Endothelial cell of umbilical vein (primary cell): ENCODE measurements at regions not wholly inside any gene's neighbourhood (a gene's known extent, or its start where the extent isn't known, plus 50 kb on each side); places are given as distances from the start of the nearest gene placed in this dataset.

Source experiments
- BruUV-seq: library from RNA; stranded (reverse); fragments of 400-500 nt; replicated peaks from 2 replicates; lab custom pipeline; 2021; lab: Mats Ljungman, UMichigan
- CTCF ChIA-PET: fragments of 300-600, 350-600 bp; sonication (Branson Sonifier 250); formaldehyde crosslinking; loops from one replicate; lab custom pipeline; 2021; ENCODE audit warnings: antibody characterized with exemption, inconsistent platforms; lab: Charles Lee
- POLR2A ChIA-PET: fragments of 300-600, 350-600 bp; sonication (Branson Sonifier 250); formaldehyde crosslinking; loops from one replicate; lab custom pipeline; 2021; ENCODE audit warnings: antibody characterized with exemption, inconsistent platforms; lab: Charles Lee
- DNase-seq: peaks from one replicate; pipeline ENCODE4 v3.0.0-alpha.2; 2011; ENCODE audit warnings: low read depth, low spot score
- FAIRE-seq: peaks from 2 replicates; lab custom pipeline; 2011; peaks lifted over from hg19 to GRCh38; lab: Jason Lieb, UNC
- H2AFZ ChIP-seq: 2 replicates; pipeline ENCODE4 v1.6.0; 2012; ENCODE audit warnings: low read depth, low read length, control low read depth, inconsistent platforms
- H3K27ac ChIP-seq: 2 replicates; pipeline ENCODE4 v1.5.1; 2011; ENCODE audit warnings: low read depth, mild to moderate bottlenecking, control low read depth, low read length, moderate library complexity; ENCODE audit not compliant: insufficient read depth
- H3K27me3 ChIP-seq, 2 experiments: 2 replicates each; pipeline versions ENCODE4 v1.6.0 to v1.6.1; 2011; ENCODE audit warnings: low read length in 2 of 2, mixed read lengths in 1 of 2; ENCODE audit not compliant: control insufficient read depth in 2 of 2, insufficient read depth in 2 of 2
- H3K36me3 ChIP-seq, 2 experiments: 2 replicates in 1 of 2; 3 replicates in 1 of 2; pipeline ENCODE4 v1.5.1; 2011; ENCODE audit warnings: low read length in 2 of 2, mild to moderate bottlenecking in 1 of 2, moderate library complexity in 1 of 2; ENCODE audit not compliant: control insufficient read depth in 2 of 2, insufficient read depth in 2 of 2; ENCODE audit errors: extremely low read depth in 1 of 2
- H3K4me1 ChIP-seq: 3 replicates; pipeline ENCODE4 v1.5.1; 2011; ENCODE audit warnings: mild to moderate bottlenecking, low read length; ENCODE audit not compliant: control insufficient read depth, insufficient read depth; ENCODE audit errors: extremely low read depth
- H3K4me2 ChIP-seq: 2 replicates; pipeline ENCODE4 v1.6.1; 2011; ENCODE audit warnings: low read length, control low read depth, mixed read lengths; ENCODE audit not compliant: insufficient read depth
- H3K4me3 ChIP-seq, 3 experiments: fragments of 200-600 bp in 1 of 3; sonication (generic), shearing (Covaris generic) in 1 of 3; replicated peaks in 1 of 3; 2 replicates each; pipeline ENCODE4 v1.5.1; 2011 to 2016; ENCODE audit warnings: control low read depth in 3 of 3, low read length in 3 of 3, mild to moderate bottlenecking in 2 of 3, inconsistent platforms in 1 of 3, low read depth in 1 of 3, moderate library complexity in 1 of 3; ENCODE audit not compliant: insufficient read depth in 1 of 3
- H3K79me2 ChIP-seq: 2 replicates; pipeline ENCODE4 v1.6.0; 2012; ENCODE audit warnings: low read length, inconsistent platforms; ENCODE audit not compliant: control insufficient read depth, insufficient read depth
- H3K9ac ChIP-seq: replicated peaks from 2 replicates; pipeline ENCODE3; 2011; ENCODE audit warnings: low read length, control low read depth; ENCODE audit not compliant: insufficient read depth; ENCODE audit errors: extremely low read depth
- H3K9me1 ChIP-seq: replicated peaks from 3 replicates; pipeline ENCODE4 v1.6.0; 2011; ENCODE audit warnings: mild to moderate bottlenecking, low read length; ENCODE audit not compliant: control insufficient read depth, insufficient read depth; ENCODE audit errors: extremely low read depth
- H3K9me3 ChIP-seq: replicated peaks from 2 replicates; pipeline ENCODE4 v1.5.1; 2012; ENCODE audit warnings: low read length, inconsistent platforms; ENCODE audit not compliant: control insufficient read depth, insufficient read depth
- H4K20me1 ChIP-seq: replicated peaks from 2 replicates; pipeline ENCODE3; 2011; ENCODE audit warnings: mild to moderate bottlenecking, low read length; ENCODE audit not compliant: control insufficient read depth, insufficient read depth; ENCODE audit errors: extremely low read depth
- CTCF ChIP-seq, 2 donors: IDR thresholded peaks; 1 replicate in 1 of 2; 2 replicates in 1 of 2; pipeline ENCODE4 v1.5.1; 2011; ENCODE audit warnings: low read length in 2 of 2, mild to moderate bottlenecking in 2 of 2, moderate library complexity in 2 of 2, control low read depth in 1 of 2, inconsistent platforms in 1 of 2, low read depth in 1 of 2; ENCODE audit not compliant: insufficient read depth in 1 of 2; ENCODE audit errors: extremely low read depth in 1 of 2
- EZH2 ChIP-seq: IDR thresholded peaks from 2 replicates; pipeline ENCODE4 v1.6.1; 2012; ENCODE audit warnings: borderline replicate concordance, low read depth, mild to moderate bottlenecking, moderate library complexity, low read length, inconsistent platforms; ENCODE audit not compliant: severe bottlenecking
- FOS ChIP-seq: IDR thresholded peaks from 2 replicates; pipeline ENCODE4 v1.6.1; 2011; ENCODE audit warnings: mild to moderate bottlenecking, low read length, moderate library complexity, borderline replicate concordance; ENCODE audit not compliant: insufficient read depth
- GATA2 ChIP-seq: IDR thresholded peaks from 2 replicates; pipeline ENCODE4 v1.7.0; 2011; ENCODE audit warnings: low read depth, mild to moderate bottlenecking, moderate library complexity, mixed read lengths, low read length; ENCODE audit not compliant: insufficient read length, insufficient read depth
- JUN ChIP-seq: IDR thresholded peaks from 2 replicates; pipeline ENCODE4 v1.6.1; 2011; ENCODE audit warnings: borderline replicate concordance, low read depth; ENCODE audit not compliant: insufficient read length, insufficient read depth
- MAX ChIP-seq: IDR thresholded peaks from 2 replicates; pipeline ENCODE4 v1.6.1; 2011; ENCODE audit not compliant: insufficient read depth, insufficient read length
- MYC ChIP-seq: IDR thresholded peaks from one replicate; pipeline ENCODE4 v1.6.1; 2011; ENCODE audit warnings: mild to moderate bottlenecking, low read depth, low read length
- POLR2A ChIP-seq: IDR thresholded peaks from 2 replicates; pipeline ENCODE4 v1.6.1; 2012; ENCODE audit warnings: low read depth, mild to moderate bottlenecking, control low read depth, low read length
- POLR2AphosphoS5 ChIP-seq: IDR thresholded peaks from 2 replicates; pipeline ENCODE4 v1.6.1; 2012; ENCODE audit warnings: low read depth, mild to moderate bottlenecking, control low read depth, low read length, moderate library complexity; ENCODE audit not compliant: insufficient read depth
- dilution Hi-C: fragments of 300-500 bp; cut with MboI; formaldehyde crosslinking; loops from one replicate; pipeline ENCODE4 v1.15.0; 2019; ENCODE audit warnings: low sequenced_read_pairs; ENCODE audit not compliant: extremely low pct_ligation_motif_present
- intact Hi-C: fragments of 100-400 bp; cut with micrococcal nuclease; formaldehyde crosslinking; loops from one replicate; pipeline ENCODE4 v1.10.0; 2022

- Histone ChIP-seq H4K20me1 (no peaks in the 10 kb centered on the region), H3K9me3 (no peaks in the 10 kb centered on the region), H3K9me1 (no peaks in the 10 kb centered on the region), H3K27me3 (no peaks in the 10 kb centered on the region), H3K4me1 (no peaks in the 10 kb centered on the region), H2AFZ (no peak overlapping the region), H3K36me3 (no peaks in the 10 kb centered on the region), H3K9ac (no peak overlapping the region), H3K27ac (no peak overlapping the region), H3K79me2 (no peaks in the 10 kb centered on the region), H3K4me3 (no peak overlapping the region), H3K4me2 (no peak overlapping the region)
- BruUV-seq: no TSS peak
- FAIRE-seq (no peak), DNase-seq (no peak)
- intact Hi-C loops (no loop called here), dilution Hi-C loops (no loop called here)
- ChIA-PET POLR2A (no interaction called here), CTCF (no interaction called here)
- TF ChIP-seq MYC (no peak), EZH2 (no peak), MAX (no peak), POLR2A (no peak), FOS (no peak), GATA2 (no peak), POLR2AphosphoS5 (no peak), CTCF (IDR thresholded peaks at IDR 0.05; ENCODE audit: extremely low read depth in 1 of 2, insufficient read depth in 1 of 2, low read depth in 1 of 2, low read length in 2 of 2) (no peak), JUN (no peak)
Observed at GRCh38 chr7:51455086-51455485, 138.5 kb upstream of the COBL start.
